ENCODE measurements at regions not wholly inside any gene's neighbourhood (a gene's known extent, or its start where the extent isn't known, plus 50 kb on each side); places are given as distances from the start of the nearest gene placed in this dataset.

DNA sequence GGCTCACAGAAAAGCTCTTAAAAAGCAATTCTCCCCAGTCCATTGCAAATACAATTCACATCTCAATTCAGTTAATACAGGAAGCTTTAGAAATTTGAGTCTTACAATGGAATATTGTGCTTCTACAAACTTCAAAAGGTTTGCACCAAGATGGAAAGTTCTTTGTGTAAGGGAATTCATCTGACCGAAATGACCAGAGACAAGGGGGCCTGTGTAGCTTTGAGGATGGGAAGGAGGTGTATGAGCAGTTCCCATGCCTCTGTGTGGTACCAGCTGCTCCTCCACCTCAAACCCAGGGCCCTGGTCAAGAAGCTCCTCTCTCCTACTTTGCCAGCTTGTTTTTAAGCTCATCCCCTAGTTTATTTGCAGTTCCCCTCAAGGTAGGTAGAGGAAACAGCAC, 312.8 kb upstream of the PKDCC start (continued):
- TF ChIP-seq, protein P1, sequence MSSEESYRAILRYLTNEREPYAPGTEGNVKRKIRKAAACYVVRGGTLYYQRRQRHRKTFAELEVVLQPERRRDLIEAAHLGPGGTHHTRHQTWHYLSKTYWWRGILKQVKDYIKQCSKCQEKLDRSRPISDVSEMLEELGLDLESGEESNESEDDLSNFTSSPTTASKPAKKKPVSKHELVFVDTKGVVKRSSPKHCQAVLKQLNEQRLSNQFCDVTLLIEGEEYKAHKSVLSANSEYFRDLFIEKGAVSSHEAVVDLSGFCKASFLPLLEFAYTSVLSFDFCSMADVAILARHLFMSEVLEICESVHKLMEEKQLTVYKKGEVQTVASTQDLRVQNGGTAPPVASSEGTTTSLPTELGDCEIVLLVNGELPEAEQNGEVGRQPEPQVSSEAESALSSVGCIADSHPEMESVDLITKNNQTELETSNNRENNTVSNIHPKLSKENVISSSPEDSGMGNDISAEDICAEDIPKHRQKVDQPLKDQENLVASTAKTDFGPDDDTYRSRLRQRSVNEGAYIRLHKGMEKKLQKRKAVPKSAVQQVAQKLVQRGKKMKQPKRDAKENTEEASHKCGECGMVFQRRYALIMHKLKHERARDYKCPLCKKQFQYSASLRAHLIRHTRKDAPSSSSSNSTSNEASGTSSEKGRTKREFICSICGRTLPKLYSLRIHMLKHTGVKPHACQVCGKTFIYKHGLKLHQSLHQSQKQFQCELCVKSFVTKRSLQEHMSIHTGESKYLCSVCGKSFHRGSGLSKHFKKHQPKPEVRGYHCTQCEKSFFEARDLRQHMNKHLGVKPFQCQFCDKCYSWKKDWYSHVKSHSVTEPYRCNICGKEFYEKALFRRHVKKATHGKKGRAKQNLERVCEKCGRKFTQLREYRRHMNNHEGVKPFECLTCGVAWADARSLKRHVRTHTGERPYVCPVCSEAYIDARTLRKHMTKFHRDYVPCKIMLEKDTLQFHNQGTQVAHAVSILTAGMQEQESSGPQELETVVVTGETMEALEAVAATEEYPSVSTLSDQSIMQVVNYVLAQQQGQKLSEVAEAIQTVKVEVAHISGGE (CRISPR knock-in tag; IDR thresholded peaks at IDR 0.05), result no peak
- TF ChIP-seq, protein P2, sequence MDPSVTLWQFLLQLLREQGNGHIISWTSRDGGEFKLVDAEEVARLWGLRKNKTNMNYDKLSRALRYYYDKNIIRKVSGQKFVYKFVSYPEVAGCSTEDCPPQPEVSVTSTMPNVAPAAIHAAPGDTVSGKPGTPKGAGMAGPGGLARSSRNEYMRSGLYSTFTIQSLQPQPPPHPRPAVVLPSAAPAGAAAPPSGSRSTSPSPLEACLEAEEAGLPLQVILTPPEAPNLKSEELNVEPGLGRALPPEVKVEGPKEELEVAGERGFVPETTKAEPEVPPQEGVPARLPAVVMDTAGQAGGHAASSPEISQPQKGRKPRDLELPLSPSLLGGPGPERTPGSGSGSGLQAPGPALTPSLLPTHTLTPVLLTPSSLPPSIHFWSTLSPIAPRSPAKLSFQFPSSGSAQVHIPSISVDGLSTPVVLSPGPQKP (IDR thresholded peaks at IDR 0.05; ENCODE audit: low read depth, low read length), result no peak
- no peak for TF ChIP-seq FOS (IDR thresholded peaks at IDR 0.05; ENCODE audit: borderline replicate concordance, extremely low read depth, insufficient read length)

DNA sequence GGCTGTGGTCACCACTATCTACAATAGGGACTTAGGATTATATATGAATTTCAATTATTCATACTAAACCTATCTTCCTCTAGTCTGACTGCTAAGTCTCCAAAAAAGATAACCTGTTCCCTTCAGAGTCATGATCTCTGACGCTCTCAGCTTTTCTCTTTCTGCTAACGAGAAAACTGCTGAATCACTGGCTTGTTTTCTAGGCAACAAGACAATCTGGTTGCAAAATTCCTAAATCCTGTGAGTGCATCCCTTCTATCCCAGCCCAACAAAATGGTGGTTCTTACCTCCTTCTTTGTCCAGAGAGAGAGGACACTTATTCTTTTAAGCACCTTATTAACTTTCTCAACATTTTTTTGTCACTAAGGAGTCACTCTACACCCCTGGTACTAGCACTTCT, 312.3 kb upstream of the PKDCC start:
- 21% methylated on average over 2 of the region's 2 CpGs for WGBS (ENCODE audit: insufficient coverage, insufficient replicate concordance, low lambda C conversion rate, missing lambda C conversion rate)
- in situ Hi-C loops (cut with MboI), result no loop called here
- Histone ChIP-seq H3K9me3 (replicated peaks; ENCODE audit: control insufficient read depth, insufficient read depth, low read length) (no peaks in the 10 kb centered on the region), H3K27ac (ENCODE audit: control insufficient read depth, insufficient read depth) (no peak overlapping the region), H3K4me3 (no peak overlapping the region), H3K36me3 (ENCODE audit: control insufficient read depth in 2 of 2, insufficient read depth in 2 of 2, low read length in 1 of 2) (no peaks in the 10 kb centered on the region), H3K9ac (ENCODE audit: control insufficient read depth, insufficient read depth, low read length) (no peak overlapping the region), H3K27me3 (replicated peaks in 1 of 2; ENCODE audit: control insufficient read depth in 2 of 2, insufficient read depth in 2 of 2, low read length in 1 of 2) (no peaks in the 10 kb centered on the region), H4K20me1 (ENCODE audit: control insufficient read depth, insufficient read depth) (no peaks in the 10 kb centered on the region), H3K79me2 (ENCODE audit: control insufficient read depth, insufficient read depth, low read length) (no peaks in the 10 kb centered on the region), H2AFZ (ENCODE audit: control insufficient read depth, low read depth, low read length) (no peak overlapping the region), H3K4me1 (ENCODE audit: control insufficient read depth, insufficient read depth, low read length) (peaks cover 7% of the 10 kb centered on the region), H3K4me2 (ENCODE audit: control insufficient read depth, insufficient read depth) (no peak overlapping the region)
- ChIA-PET RAD21 (ENCODE audit: unreplicated experiment) (no interaction called here), POLR2A (no interaction called here), CTCF (interaction anchor here (1.5 kb wide), 1 partner anchor 17 kb away, joined by 3 read pairs; no protein-coding TSS in a partner anchor), SMC1A (ENCODE audit: uncharacterized antibody, unreplicated experiment) (interaction anchor here (1.0 kb wide), 1 partner anchor 16 kb away, joined by 3 read pairs; no protein-coding TSS in a partner anchor)
- ATAC-seq, result no peak
- BruUV-seq (replicated peaks), result no TSS peak
- TF ChIP-seq POLR2AphosphoS2 (IDR thresholded peaks at IDR 0.05; ENCODE audit: low read depth, low read length) (no peak), ZSCAN29 (IDR thresholded peaks at IDR 0.05) (no peak), LARP7 (IDR thresholded peaks at IDR 0.05) (no peak), TCF12 (IDR thresholded peaks at IDR 0.05; ENCODE audit: low read depth, low read length) (no peak), NFIC (IDR thresholded peaks at IDR 0.05; ENCODE audit: low read depth, low read length) (no peak)
- TF ChIP-seq, protein P3, sequence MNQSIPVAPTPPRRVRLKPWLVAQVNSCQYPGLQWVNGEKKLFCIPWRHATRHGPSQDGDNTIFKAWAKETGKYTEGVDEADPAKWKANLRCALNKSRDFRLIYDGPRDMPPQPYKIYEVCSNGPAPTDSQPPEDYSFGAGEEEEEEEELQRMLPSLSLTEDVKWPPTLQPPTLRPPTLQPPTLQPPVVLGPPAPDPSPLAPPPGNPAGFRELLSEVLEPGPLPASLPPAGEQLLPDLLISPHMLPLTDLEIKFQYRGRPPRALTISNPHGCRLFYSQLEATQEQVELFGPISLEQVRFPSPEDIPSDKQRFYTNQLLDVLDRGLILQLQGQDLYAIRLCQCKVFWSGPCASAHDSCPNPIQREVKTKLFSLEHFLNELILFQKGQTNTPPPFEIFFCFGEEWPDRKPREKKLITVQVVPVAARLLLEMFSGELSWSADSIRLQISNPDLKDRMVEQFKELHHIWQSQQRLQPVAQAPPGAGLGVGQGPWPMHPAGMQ (IDR thresholded peaks at IDR 0.05; ENCODE audit: borderline replicate concordance), result no peak
- DNase-seq (ENCODE audit: low read depth, low spot score), result no peak
- intact Hi-C loops (cut with micrococcal nuclease; ENCODE audit: unreplicated experiment), result no loop called here
- no peak for FAIRE-seq

All from GM12878 (cell line).